ENCODE measurements at regions not wholly inside any gene's neighbourhood (a gene's known extent, or its start where the extent isn't known, plus 50 kb on each side); places are given as distances from the start of the nearest gene placed in this dataset.
"Not testable (repeated sequence)": the region's sequence is repeated elsewhere in the genome, so short reads cannot be mapped to it uniquely, and the experiment has no call there.

- peak; percentile 50 for DNase-seq
These were observed 79.5 kb upstream of the UMPS start for GRCh38 chr3:124650798-124651197.

GRCh38 chr3:124651416-124651815, 78.8 kb upstream of the UMPS start:
- not testable (repeated sequence) for DNase-seq

GRCh38 chr3:124652009-124652408, 78.2 kb upstream of the UMPS start:
- DNase-seq = no peak

- DNase-seq = no peak
These were observed 77.0 kb upstream of the UMPS start for GRCh38 chr3:124653071-124653796.

- DNase-seq = peak; percentile 92
These were observed 76.3 kb upstream of the UMPS start for GRCh38 chr3:124653797-124654469.

- DNase-seq = no peak
These were observed 75.8 kb upstream of the UMPS start for GRCh38 chr3:124654470-124654845.

GRCh38 chr3:124656531-124656930, 73.7 kb upstream of the UMPS start:
- DNase-seq = no peak

GRCh38 chr3:124657138-124657537, 73.1 kb upstream of the UMPS start:
- DNase-seq = no peak

- no peak for DNase-seq
These were observed 72.0 kb upstream of the UMPS start for GRCh38 chr3:124658270-124658669.

- no peak for DNase-seq
These were observed 71.1 kb upstream of the UMPS start for GRCh38 chr3:124659175-124659574.

GRCh38 chr3:124660599-124660998, 69.7 kb upstream of the UMPS start:
- DNase-seq = no peak

- no peak for DNase-seq
These were observed 66.6 kb upstream of the UMPS start for GRCh38 chr3:124663690-124664089.

GRCh38 chr3:124664804-124665203, 65.4 kb upstream of the UMPS start:
- DNase-seq = no peak

GRCh38 chr3:124666067-124666466, 64.2 kb upstream of the UMPS start:
- no peak for DNase-seq

- no peak for DNase-seq
These were observed 60.8 kb upstream of the UMPS start for GRCh38 chr3:124669470-124669869.

GRCh38 chr3:124671106-124671505, 59.1 kb upstream of the UMPS start:
- peak; percentile 25 for DNase-seq

- no peak for DNase-seq
These were observed 55.9 kb upstream of the UMPS start for GRCh38 chr3:124674336-124674735.

GRCh38 chr3:124676236-124676635, 54.0 kb upstream of the UMPS start:
- DNase-seq = no peak

GRCh38 chr3:124679048-124679638, 51.1 kb upstream of the UMPS start:
- DNase-seq = no peak
